ENCODE measurements at regions not wholly inside any gene's neighbourhood (a gene's known extent, or its start where the extent isn't known, plus 50 kb on each side); places are given as distances from the start of the nearest gene placed in this dataset.

GRCh38 chr3:187995667-187996066 lies 158.3 kb upstream of the LPP start:
- Histone ChIP-seq H3K4me2 (ENCODE audit: insufficient read depth, low read length) (no peak overlapping the region), H3K4me3 (replicated peaks in 1 of 3; ENCODE audit: insufficient read depth in 1 of 3, low read depth in 1 of 3, low read length in 3 of 3) (no peak overlapping the region), H3K27ac (ENCODE audit: insufficient read depth, low read depth, low read length) (no peak overlapping the region), H3K79me2 (ENCODE audit: control insufficient read depth, insufficient read depth, low read length) (no peaks in the 10 kb centered on the region), H2AFZ (ENCODE audit: low read depth, low read length) (no peak overlapping the region), H4K20me1 (replicated peaks; ENCODE audit: control insufficient read depth, extremely low read depth, insufficient read depth, low read length) (no peaks in the 10 kb centered on the region), H3K27me3 (ENCODE audit: control insufficient read depth in 2 of 2, insufficient read depth in 2 of 2, low read length in 2 of 2) (no peaks in the 10 kb centered on the region), H3K9me3 (replicated peaks; ENCODE audit: control insufficient read depth, insufficient read depth, low read length) (no peaks in the 10 kb centered on the region), H3K9ac (replicated peaks; ENCODE audit: extremely low read depth, insufficient read depth, low read length) (no peak overlapping the region), H3K9me1 (replicated peaks; ENCODE audit: control insufficient read depth, extremely low read depth, insufficient read depth, low read length) (no peaks in the 10 kb centered on the region), H3K4me1 (ENCODE audit: control insufficient read depth, extremely low read depth, insufficient read depth, low read length) (peaks cover 7% of the 10 kb centered on the region), H3K36me3 (ENCODE audit: control insufficient read depth in 2 of 2, extremely low read depth in 1 of 2, insufficient read depth in 2 of 2, low read length in 2 of 2) (no peaks in the 10 kb centered on the region)
- intact Hi-C loops (cut with micrococcal nuclease) (no loop called here), dilution Hi-C loops (cut with MboI; ENCODE audit: extremely low pct_ligation_motif_present, low sequenced_read_pairs) (no loop called here)
- CTCF ChIA-PET, result interaction anchor here (0.5 to 1.9 kb wide), 2 partner anchors 17 to 74 kb away, joined by 5 read pairs; no protein-coding TSS in a partner anchor
- POLR2A ChIA-PET, result no interaction called here
- FAIRE-seq, result no peak
- TF ChIP-seq MAX (IDR thresholded peaks at IDR 0.05; ENCODE audit: insufficient read depth, insufficient read length) (no peak), EZH2 (IDR thresholded peaks at IDR 0.05; ENCODE audit: borderline replicate concordance, low read depth, low read length, severe bottlenecking) (no peak), POLR2A (IDR thresholded peaks at IDR 0.05; ENCODE audit: low read depth, low read length) (no peak), JUN (IDR thresholded peaks at IDR 0.05; ENCODE audit: borderline replicate concordance, insufficient read depth, insufficient read length, low read depth) (no peak), MYC (IDR thresholded peaks at IDR 0.05; ENCODE audit: low read depth, low read length) (no peak), FOS (IDR thresholded peaks at IDR 0.05; ENCODE audit: borderline replicate concordance, insufficient read depth, low read length) (no peak), GATA2 (IDR thresholded peaks at IDR 0.05; ENCODE audit: insufficient read depth, insufficient read length, low read depth, low read length) (no peak), POLR2AphosphoS5 (IDR thresholded peaks at IDR 0.05; ENCODE audit: insufficient read depth, low read depth, low read length) (no peak), CTCF (IDR thresholded peaks at IDR 0.05; ENCODE audit: extremely low read depth in 1 of 2, insufficient read depth in 1 of 2, low read depth in 1 of 2, low read length in 2 of 2) (no peak)
- BruUV-seq (replicated peaks), result no TSS peak
- no peak for DNase-seq (ENCODE audit: low read depth, low spot score)
